ENCODE measurements at regions not wholly inside any gene's neighbourhood (a gene's known extent, or its start where the extent isn't known, plus 50 kb on each side); places are given as distances from the start of the nearest gene placed in this dataset.

DNA sequence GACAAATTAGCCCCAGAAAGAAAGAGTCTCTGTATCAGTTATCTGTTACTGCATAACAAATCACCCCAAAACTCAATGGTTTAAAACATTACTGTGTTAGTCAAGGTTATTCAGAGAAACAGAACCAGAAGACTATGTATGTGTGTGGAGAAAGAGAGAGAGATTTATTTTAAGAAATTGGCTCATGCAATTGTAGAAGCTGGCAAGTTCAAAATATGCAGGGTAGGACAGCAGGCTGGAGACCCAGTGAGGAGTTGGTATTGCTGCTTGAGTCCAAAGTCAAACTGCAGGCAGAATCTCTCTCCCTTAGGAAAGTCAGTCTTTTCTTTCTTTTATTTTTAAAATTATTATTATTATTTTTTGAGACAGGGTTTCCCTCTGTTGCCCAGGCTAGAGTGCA lies 50.2 kb upstream of the TNR start:
- Mint-ChIP-seq H3K4me1 (no peaks in the 10 kb centered on the region), H3K9me3 (no peaks in the 10 kb centered on the region), H3K27me3 (peaks cover 12% of the 10 kb centered on the region), H3K36me3 (ENCODE audit: low read depth) (no peaks in the 10 kb centered on the region), H3K4me3 (no peak overlapping the region), H3K27ac (no peak overlapping the region)
- DNase-seq (no peak), ATAC-seq (no peak)
